Hepatocyte (in vitro differentiated cells): ENCODE measurements at regions not wholly inside any gene's neighbourhood (a gene's known extent, or its start where the extent isn't known, plus 50 kb on each side); places are given as distances from the start of the nearest gene placed in this dataset.

ENCODE experiments used
- EZH2 ChIP-seq: fragments of 200-600 bp; sonication (generic); IDR thresholded peaks from 2 replicates; pipeline ENCODE4 v1.6.1; 2016; ENCODE audit warnings: antibody characterized with exemption, mild to moderate bottlenecking, borderline replicate concordance
- EZH2phosphoT487 ChIP-seq: fragments of 200-600 bp; sonication (generic); IDR thresholded peaks from one replicate; pipeline ENCODE4 v1.6.1; 2018; ENCODE audit warnings: antibody characterized with exemption, mild to moderate bottlenecking, low read depth, moderate library complexity; ENCODE audit not compliant: unreplicated experiment, severe bottlenecking
- TF ChIP-seq, protein P1 (sequence below): fragments of 200-600 bp; sonication (generic); IDR thresholded peaks from 2 replicates; pipeline ENCODE4 v1.5.1; 2016; ENCODE audit warnings: antibody characterized with exemption, mild to moderate bottlenecking; ENCODE audit not compliant: poor library complexity

DNA sequence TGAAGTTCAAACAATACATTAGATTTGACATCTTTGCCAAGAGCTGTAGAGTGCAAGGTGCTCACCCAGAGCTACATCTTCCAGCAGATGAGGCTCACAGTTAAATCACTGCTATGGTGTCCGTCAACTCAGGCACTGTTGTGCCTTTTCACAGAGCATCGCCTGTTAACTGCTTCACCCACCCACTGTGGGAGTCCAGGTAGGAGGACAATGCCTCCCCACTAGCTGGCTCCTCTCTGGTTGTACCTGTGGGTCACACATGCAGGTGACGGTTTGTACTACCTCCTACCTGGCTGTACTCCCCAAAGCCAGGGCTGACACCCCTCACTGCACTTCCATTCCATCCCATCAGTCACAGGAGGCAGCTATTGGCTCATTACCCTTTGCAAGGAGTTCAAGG lies 84.6 kb upstream of the TOP3B start:
- TF ChIP-seq, protein P1, sequence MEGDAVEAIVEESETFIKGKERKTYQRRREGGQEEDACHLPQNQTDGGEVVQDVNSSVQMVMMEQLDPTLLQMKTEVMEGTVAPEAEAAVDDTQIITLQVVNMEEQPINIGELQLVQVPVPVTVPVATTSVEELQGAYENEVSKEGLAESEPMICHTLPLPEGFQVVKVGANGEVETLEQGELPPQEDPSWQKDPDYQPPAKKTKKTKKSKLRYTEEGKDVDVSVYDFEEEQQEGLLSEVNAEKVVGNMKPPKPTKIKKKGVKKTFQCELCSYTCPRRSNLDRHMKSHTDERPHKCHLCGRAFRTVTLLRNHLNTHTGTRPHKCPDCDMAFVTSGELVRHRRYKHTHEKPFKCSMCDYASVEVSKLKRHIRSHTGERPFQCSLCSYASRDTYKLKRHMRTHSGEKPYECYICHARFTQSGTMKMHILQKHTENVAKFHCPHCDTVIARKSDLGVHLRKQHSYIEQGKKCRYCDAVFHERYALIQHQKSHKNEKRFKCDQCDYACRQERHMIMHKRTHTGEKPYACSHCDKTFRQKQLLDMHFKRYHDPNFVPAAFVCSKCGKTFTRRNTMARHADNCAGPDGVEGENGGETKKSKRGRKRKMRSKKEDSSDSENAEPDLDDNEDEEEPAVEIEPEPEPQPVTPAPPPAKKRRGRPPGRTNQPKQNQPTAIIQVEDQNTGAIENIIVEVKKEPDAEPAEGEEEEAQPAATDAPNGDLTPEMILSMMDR: no peak
- TF ChIP-seq EZH2 (no peak), EZH2phosphoT487 (no peak)
